Liver (tissue), 8 donors: ENCODE measurements at regions not wholly inside any gene's neighbourhood (a gene's known extent, or its start where the extent isn't known, plus 50 kb on each side); places are given as distances from the start of the nearest gene placed in this dataset.
"Not testable (repeated sequence)": the region's sequence is repeated elsewhere in the genome, so short reads cannot be mapped to it uniquely, and the experiment has no call there.

ENCODE experiments used
- DNase-seq: peaks from one replicate; pipeline ENCODE4 v3.0.0-alpha.2; 2017; ENCODE audit warnings: low spot score
- H3K27ac ChIP-seq, 2 donors: one replicate each; pipeline ENCODE4 v1.7.0; 2013; ENCODE audit warnings: inconsistent platforms in 2 of 2, low read length in 2 of 2, control low read depth in 1 of 2, low read depth in 1 of 2, mild to moderate bottlenecking in 1 of 2
- H3K27me3 ChIP-seq, 4 donors: one replicate each; pipeline versions ENCODE4 v1.6.1 to v1.7.0; 2013; ENCODE audit warnings: low read length in 3 of 4, inconsistent platforms in 1 of 4, mild to moderate bottlenecking in 1 of 4, moderate library complexity in 1 of 4; ENCODE audit not compliant: control insufficient read depth in 4 of 4, insufficient read depth in 4 of 4
- H3K36me3 ChIP-seq, 4 donors: one replicate each; pipeline versions ENCODE4 v1.6.1 to v1.7.0; 2013; ENCODE audit warnings: low read length in 3 of 4, mild to moderate bottlenecking in 3 of 4, low read depth in 1 of 4, moderate library complexity in 1 of 4; ENCODE audit not compliant: control insufficient read depth in 4 of 4, insufficient read depth in 3 of 4
- H3K4me1 ChIP-seq, 4 donors: one replicate each; pipeline versions ENCODE4 v1.6.1 to v1.7.0; 2013; ENCODE audit warnings: low read length in 3 of 4, mild to moderate bottlenecking in 3 of 4, moderate library complexity in 1 of 4; ENCODE audit not compliant: control insufficient read depth in 4 of 4, insufficient read depth in 4 of 4
- H3K4me3 ChIP-seq, 3 donors: one replicate each; pipeline versions ENCODE4 v1.6.1 to v1.7.0; 2013; ENCODE audit warnings: low read length in 3 of 3, control low read depth in 1 of 3, low read depth in 1 of 3, mild to moderate bottlenecking in 1 of 3
- H3K9ac ChIP-seq, 2 donors: one replicate each; pipeline ENCODE4 v1.7.0; 2013; ENCODE audit warnings: low read length in 2 of 2, mild to moderate bottlenecking in 2 of 2, moderate library complexity in 2 of 2, control low read depth in 1 of 2, low read depth in 1 of 2
- H3K9me3 ChIP-seq, 4 donors: one replicate each; pipeline versions ENCODE4 v1.6.1 to v1.7.0; 2013; ENCODE audit warnings: low read length in 3 of 4; ENCODE audit not compliant: control insufficient read depth in 4 of 4
- ATF3 ChIP-seq: IDR thresholded peaks from 2 replicates; pipeline ENCODE4 v1.6.1; 2016; ENCODE audit warnings: antibody characterized with exemption
- CTCF ChIP-seq: fragments of 150-350 bp; IDR thresholded peaks from 2 replicates; pipeline ENCODE4 v1.5.1; 2017; ENCODE audit warnings: improper control_type of control experiment, low read depth, low read length; ENCODE audit not compliant: missing input control
- EGR1 ChIP-seq, 2 donors: IDR thresholded peaks; 2 replicates each; pipeline ENCODE4 v1.6.1; 2016 to 2018; ENCODE audit warnings: antibody characterized with exemption in 2 of 2, low read depth in 2 of 2
- FOXA2 ChIP-seq: IDR thresholded peaks from 2 replicates; pipeline ENCODE4 v1.6.1; 2016; ENCODE audit warnings: antibody characterized with exemption
- HNF4A ChIP-seq, 2 donors: conservative IDR thresholded peaks; 2 replicates each; pipeline ENCODE4 v1.6.1; 2016; ENCODE audit warnings: antibody characterized with exemption in 2 of 2, mild to moderate bottlenecking in 2 of 2
- HNF4G ChIP-seq: IDR thresholded peaks from 2 replicates; pipeline ENCODE4 v1.6.1; 2016; ENCODE audit warnings: antibody characterized with exemption
- TAF1 ChIP-seq: conservative IDR thresholded peaks from 2 replicates; pipeline ENCODE4 v1.6.1; 2016; ENCODE audit warnings: antibody characterized with exemption, mild to moderate bottlenecking
- WGBS: extraction: QIAGEN DNeasy Blood & Tissue Kit; methylation state at CpG from one replicate; pipeline ENCODE4 v1.1.7; 2013; 5-methylcytosine and 5-hydroxymethylcytosine counted together
- TF ChIP-seq, protein P1 (sequence below): IDR thresholded peaks from 2 replicates; pipeline ENCODE4 v1.6.1; 2016; ENCODE audit warnings: antibody characterized with exemption, mild to moderate bottlenecking
- donor health status: healthy.
- donor health status: healthy.
- donor health status: healthy.
- donor health status: healthy.
- donor health status: healthy.

DNA sequence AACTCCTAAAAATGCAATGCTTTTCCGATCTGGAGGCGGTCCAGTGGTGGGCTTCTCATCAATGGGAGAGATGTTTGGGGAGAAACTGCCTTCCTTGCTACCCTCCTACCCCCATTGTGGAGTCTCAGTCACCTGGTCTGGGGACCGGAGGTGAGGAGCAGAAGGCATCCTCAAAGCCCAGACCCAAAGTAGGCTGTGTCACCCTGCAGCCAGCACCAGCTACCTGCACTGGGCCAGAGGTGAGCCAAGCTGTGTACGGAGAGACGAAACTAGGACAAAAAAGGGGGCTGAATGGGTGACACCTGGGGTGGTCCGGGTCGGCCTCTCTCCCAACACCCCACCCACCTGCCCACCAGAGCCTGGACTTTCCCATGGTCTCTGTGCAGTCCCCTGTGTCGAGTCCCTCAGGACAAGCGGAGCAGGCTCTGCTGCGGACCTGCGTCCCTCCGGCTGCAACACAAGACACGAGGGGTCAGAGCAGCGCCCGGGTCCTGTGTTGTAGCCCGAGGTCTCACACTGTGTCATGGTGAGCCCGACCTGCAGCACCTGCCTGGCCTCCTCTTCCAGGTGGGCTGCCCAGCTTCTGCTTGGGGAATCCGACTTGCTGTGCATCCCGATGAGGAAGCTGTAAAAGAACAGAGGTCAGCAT is 68.0 kb upstream of the RMP24 start:
- no peaks in the 10 kb centered on the region for H3K27me3 ChIP-seq
- 85% methylated on average over 19 of the region's 19 CpGs for WGBS
- no peak for DNase-seq
- no peak overlapping the region for H3K9ac ChIP-seq
- no peaks in the 10 kb centered on the region for H3K4me1 ChIP-seq
- no peak overlapping the region for H3K4me3 ChIP-seq
- TF ChIP-seq HNF4G (no peak), HNF4A (conservative IDR thresholded peaks at IDR 0.05) (no peak), FOXA2 (no peak), EGR1 (IDR thresholded peaks at IDR 0.05; ENCODE audit: low read depth in 2 of 2) (no peak)
- H3K27ac ChIP-seq = no peak overlapping the region
- H3K36me3 ChIP-seq = no peaks in the 10 kb centered on the region
- H3K9me3 ChIP-seq = no peaks in the 10 kb centered on the region

DNA sequence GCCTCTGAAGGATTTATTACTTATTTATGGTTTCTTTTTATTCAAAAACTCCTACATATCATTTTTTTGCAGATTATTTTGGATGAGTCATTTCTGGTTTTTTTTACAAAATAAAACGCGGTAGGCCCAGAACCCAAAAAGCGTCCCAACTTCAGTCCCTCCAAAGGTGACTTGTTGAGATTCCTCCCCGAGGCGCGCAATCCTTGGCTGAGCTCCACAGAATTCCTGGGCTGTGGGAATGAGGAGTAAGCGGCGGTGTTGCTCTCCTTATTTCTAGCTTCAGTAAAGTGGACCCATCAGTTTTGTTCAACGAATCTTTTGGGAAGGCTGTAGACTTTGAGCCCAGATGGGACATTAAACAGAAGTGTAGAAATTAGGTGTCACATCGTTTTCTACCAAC is 67.0 kb upstream of the RMP24 start:
- no peak overlapping the region for H3K4me3 ChIP-seq
- no peaks in the 10 kb centered on the region for H3K36me3 ChIP-seq
- DNase-seq = no peak
- no peaks in the 10 kb centered on the region for H3K27me3 ChIP-seq
- H3K4me1 ChIP-seq = no peaks in the 10 kb centered on the region
- WGBS = 90% methylated on average over 10 of the region's 10 CpGs
- H3K27ac ChIP-seq = no peak overlapping the region
- H3K9ac ChIP-seq = no peak overlapping the region
- TF ChIP-seq ATF3 (no peak), CTCF (no peak), TAF1 (no peak), FOXA2 (no peak), EGR1 (IDR thresholded peaks at IDR 0.05; ENCODE audit: low read depth in 2 of 2) (no peak)
- TF ChIP-seq, protein P1, sequence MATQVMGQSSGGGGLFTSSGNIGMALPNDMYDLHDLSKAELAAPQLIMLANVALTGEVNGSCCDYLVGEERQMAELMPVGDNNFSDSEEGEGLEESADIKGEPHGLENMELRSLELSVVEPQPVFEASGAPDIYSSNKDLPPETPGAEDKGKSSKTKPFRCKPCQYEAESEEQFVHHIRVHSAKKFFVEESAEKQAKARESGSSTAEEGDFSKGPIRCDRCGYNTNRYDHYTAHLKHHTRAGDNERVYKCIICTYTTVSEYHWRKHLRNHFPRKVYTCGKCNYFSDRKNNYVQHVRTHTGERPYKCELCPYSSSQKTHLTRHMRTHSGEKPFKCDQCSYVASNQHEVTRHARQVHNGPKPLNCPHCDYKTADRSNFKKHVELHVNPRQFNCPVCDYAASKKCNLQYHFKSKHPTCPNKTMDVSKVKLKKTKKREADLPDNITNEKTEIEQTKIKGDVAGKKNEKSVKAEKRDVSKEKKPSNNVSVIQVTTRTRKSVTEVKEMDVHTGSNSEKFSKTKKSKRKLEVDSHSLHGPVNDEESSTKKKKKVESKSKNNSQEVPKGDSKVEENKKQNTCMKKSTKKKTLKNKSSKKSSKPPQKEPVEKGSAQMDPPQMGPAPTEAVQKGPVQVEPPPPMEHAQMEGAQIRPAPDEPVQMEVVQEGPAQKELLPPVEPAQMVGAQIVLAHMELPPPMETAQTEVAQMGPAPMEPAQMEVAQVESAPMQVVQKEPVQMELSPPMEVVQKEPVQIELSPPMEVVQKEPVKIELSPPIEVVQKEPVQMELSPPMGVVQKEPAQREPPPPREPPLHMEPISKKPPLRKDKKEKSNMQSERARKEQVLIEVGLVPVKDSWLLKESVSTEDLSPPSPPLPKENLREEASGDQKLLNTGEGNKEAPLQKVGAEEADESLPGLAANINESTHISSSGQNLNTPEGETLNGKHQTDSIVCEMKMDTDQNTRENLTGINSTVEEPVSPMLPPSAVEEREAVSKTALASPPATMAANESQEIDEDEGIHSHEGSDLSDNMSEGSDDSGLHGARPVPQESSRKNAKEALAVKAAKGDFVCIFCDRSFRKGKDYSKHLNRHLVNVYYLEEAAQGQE = no peak
- H3K9me3 ChIP-seq = no peaks in the 10 kb centered on the region

GRCh38 chr18:35906291-35906690 is 66.2 kb upstream of the RMP24 start:
- 100% methylated on average over 1 of the region's 3 CpGs for WGBS
- not testable (repeated sequence) for H3K36me3 ChIP-seq, H3K9me3 ChIP-seq, H3K4me1 ChIP-seq, H3K4me3 ChIP-seq, DNase-seq, H3K27ac ChIP-seq, H3K27me3 ChIP-seq, H3K9ac ChIP-seq
